ENCODE measurements at regions not wholly inside any gene's neighbourhood (a gene's known extent, or its start where the extent isn't known, plus 50 kb on each side); places are given as distances from the start of the nearest gene placed in this dataset.

- TF ChIP-seq FOXM1 (IDR thresholded peaks at IDR 0.05; ENCODE audit: borderline replicate concordance, low read depth) = no peak
- TF ChIP-seq EP300 (IDR thresholded peaks at IDR 0.05; ENCODE audit: borderline replicate concordance) = no peak
- TF ChIP-seq CEBPB (IDR thresholded peaks at IDR 0.05) = 0 out of 2 replicates have a peak, but pooled peaks have one; percentile 20
Observed at GRCh38 chr12:20053782-20054181, 314.6 kb upstream of the PDE3A start.

- no peak for TF ChIP-seq ZBTB7A (IDR thresholded peaks at IDR 0.05; ENCODE audit: low read depth)
- TF ChIP-seq TCF12 (IDR thresholded peaks at IDR 0.05; ENCODE audit: low read depth) = no peak
- no peak for TF ChIP-seq YY1 (IDR thresholded peaks at IDR 0.05; ENCODE audit: low read depth)
- TF ChIP-seq NFIC (IDR thresholded peaks at IDR 0.05) = no peak
- TF ChIP-seq MAX (IDR thresholded peaks at IDR 0.05) = no peak
- no peak for TF ChIP-seq REST (IDR thresholded peaks at IDR 0.05; ENCODE audit: low read depth)
- no peak for TF ChIP-seq USF1 (IDR thresholded peaks at IDR 0.05)
- TF ChIP-seq CEBPB (IDR thresholded peaks at IDR 0.05) = no peak
- TF ChIP-seq CREB1 (IDR thresholded peaks at IDR 0.05; ENCODE audit: low read depth) = no peak
- no peak for TF ChIP-seq RAD21 (IDR thresholded peaks at IDR 0.05; ENCODE audit: low read depth)
- TF ChIP-seq TAF1 (IDR thresholded peaks at IDR 0.05; ENCODE audit: low read depth) = no peak
- TF ChIP-seq FOXM1 (IDR thresholded peaks at IDR 0.05; ENCODE audit: borderline replicate concordance, low read depth) = no peak
- TF ChIP-seq EGR1 (IDR thresholded peaks at IDR 0.05) = no peak
- TF ChIP-seq EP300 (IDR thresholded peaks at IDR 0.05; ENCODE audit: borderline replicate concordance) = no peak
- TF ChIP-seq TEAD4 (IDR thresholded peaks at IDR 0.05) = no peak
Observed at GRCh38 chr12:20055856-20056255, 312.5 kb upstream of the PDE3A start.

- TF ChIP-seq EP300 (IDR thresholded peaks at IDR 0.05; ENCODE audit: borderline replicate concordance) (no peak), ZBTB7A (IDR thresholded peaks at IDR 0.05; ENCODE audit: low read depth) (no peak)
Observed at GRCh38 chr12:20057398-20057797, 310.9 kb upstream of the PDE3A start.

- TF ChIP-seq TAF1 (IDR thresholded peaks at IDR 0.05; ENCODE audit: low read depth) (no peak), TCF12 (IDR thresholded peaks at IDR 0.05; ENCODE audit: low read depth) (no peak), EGR1 (IDR thresholded peaks at IDR 0.05) (no peak), YY1 (IDR thresholded peaks at IDR 0.05; ENCODE audit: low read depth) (no peak), ZBTB7A (IDR thresholded peaks at IDR 0.05; ENCODE audit: low read depth) (no peak), NFIC (IDR thresholded peaks at IDR 0.05) (no peak), CEBPB (IDR thresholded peaks at IDR 0.05) (no peak)
Observed at GRCh38 chr12:20063116-20063515, 305.2 kb upstream of the PDE3A start.

GRCh38 chr12:20077618-20078017 lies 290.7 kb upstream of the PDE3A start:
- no peak for TF ChIP-seq TEAD4 (IDR thresholded peaks at IDR 0.05)
- no peak for TF ChIP-seq YY1 (IDR thresholded peaks at IDR 0.05; ENCODE audit: low read depth)
- TF ChIP-seq TAF1 (IDR thresholded peaks at IDR 0.05; ENCODE audit: low read depth) = no peak
- no peak for TF ChIP-seq ZBTB7A (IDR thresholded peaks at IDR 0.05; ENCODE audit: low read depth)
- TF ChIP-seq REST (IDR thresholded peaks at IDR 0.05; ENCODE audit: low read depth) = no peak
- TF ChIP-seq CEBPB (IDR thresholded peaks at IDR 0.05) = no peak
- TF ChIP-seq RAD21 (IDR thresholded peaks at IDR 0.05; ENCODE audit: low read depth) = no peak
- TF ChIP-seq EP300 (IDR thresholded peaks at IDR 0.05; ENCODE audit: borderline replicate concordance) = no peak
- no peak for TF ChIP-seq EGR1 (IDR thresholded peaks at IDR 0.05)
- no peak for TF ChIP-seq MAX (IDR thresholded peaks at IDR 0.05)
- no peak for TF ChIP-seq NFIC (IDR thresholded peaks at IDR 0.05)
- no peak for TF ChIP-seq USF1 (IDR thresholded peaks at IDR 0.05)
- no peak for TF ChIP-seq FOXM1 (IDR thresholded peaks at IDR 0.05; ENCODE audit: borderline replicate concordance, low read depth)

- TF ChIP-seq EP300 (IDR thresholded peaks at IDR 0.05; ENCODE audit: borderline replicate concordance) (no peak), RAD21 (IDR thresholded peaks at IDR 0.05; ENCODE audit: low read depth) (no peak), CEBPB (IDR thresholded peaks at IDR 0.05) (no peak), MAX (IDR thresholded peaks at IDR 0.05) (no peak), TEAD4 (IDR thresholded peaks at IDR 0.05) (no peak), ZBTB7A (IDR thresholded peaks at IDR 0.05; ENCODE audit: low read depth) (no peak), TCF12 (IDR thresholded peaks at IDR 0.05; ENCODE audit: low read depth) (no peak), NFIC (IDR thresholded peaks at IDR 0.05) (no peak), USF1 (IDR thresholded peaks at IDR 0.05) (no peak), REST (IDR thresholded peaks at IDR 0.05; ENCODE audit: low read depth) (no peak), CREB1 (IDR thresholded peaks at IDR 0.05; ENCODE audit: low read depth) (no peak), YY1 (IDR thresholded peaks at IDR 0.05; ENCODE audit: low read depth) (no peak)
Observed at GRCh38 chr12:20089077-20089476, 279.3 kb upstream of the PDE3A start.
